Erythroblast (primary cell): ENCODE measurements at regions not wholly inside any gene's neighbourhood (a gene's known extent, or its start where the extent isn't known, plus 50 kb on each side); places are given as distances from the start of the nearest gene placed in this dataset.

Source experiments
- GATA1 ChIP-seq: IDR thresholded peaks from 2 replicates; pipeline ENCODE4 v1.6.1; 2011; ENCODE audit warnings: low read depth, mild to moderate bottlenecking, control low read depth, low read length, moderate library complexity
- POLR2A ChIP-seq: IDR thresholded peaks from 2 replicates; pipeline ENCODE4 v1.6.1; 2011; ENCODE audit warnings: mild to moderate bottlenecking, low read length

DNA sequence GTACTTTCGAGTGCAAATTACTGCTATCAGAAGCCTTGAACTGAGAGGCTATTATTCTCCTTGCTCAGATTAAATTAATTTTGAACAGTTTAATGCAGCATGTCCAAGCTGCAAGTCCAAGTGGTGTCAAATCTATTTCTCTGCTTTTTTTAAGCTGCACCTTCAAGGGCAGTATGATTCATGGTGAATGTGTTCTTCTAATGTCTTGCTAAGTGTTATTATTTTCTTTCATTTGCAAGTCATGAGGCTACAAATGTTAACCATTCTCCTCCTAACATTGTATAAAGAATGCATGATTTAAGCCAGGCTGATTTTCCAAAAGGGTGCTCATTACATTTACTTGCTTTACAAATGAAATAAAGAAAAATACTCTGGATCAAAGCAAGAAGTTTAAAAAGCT, 200.4 kb downstream of the TEX13C start:
- TF ChIP-seq POLR2A = no peak
- TF ChIP-seq GATA1 = no peak
